Astrocyte of the spinal cord (primary cell): ENCODE measurements at regions not wholly inside any gene's neighbourhood (a gene's known extent, or its start where the extent isn't known, plus 50 kb on each side); places are given as distances from the start of the nearest gene placed in this dataset.

ENCODE experiments used
- DNase-seq: peaks from one replicate; pipeline ENCODE4 v3.0.0; 2011; ENCODE audit warnings: low read depth, low spot score
- H3K4me3 ChIP-seq: 2 replicates; pipeline ENCODE4 v1.5.1; 2011; ENCODE audit warnings: low read depth, mild to moderate bottlenecking, low read length, moderate library complexity
- CTCF ChIP-seq: IDR thresholded peaks from 2 replicates; pipeline ENCODE4 v1.5.1; 2012; ENCODE audit warnings: low read depth, mild to moderate bottlenecking, low read length, inconsistent platforms
- in situ Hi-C: cut with HindIII; loops from 2 replicates; pipeline ENCODE4 v1.10.0; 2017; ENCODE audit warnings: low sequenced_read_pairs

- DNase-seq = no peak
- in situ Hi-C loops = no loop called here
These were observed 165.3 kb upstream of the FBXL7 start for GRCh38 chr5:15334551-15335266.

DNA sequence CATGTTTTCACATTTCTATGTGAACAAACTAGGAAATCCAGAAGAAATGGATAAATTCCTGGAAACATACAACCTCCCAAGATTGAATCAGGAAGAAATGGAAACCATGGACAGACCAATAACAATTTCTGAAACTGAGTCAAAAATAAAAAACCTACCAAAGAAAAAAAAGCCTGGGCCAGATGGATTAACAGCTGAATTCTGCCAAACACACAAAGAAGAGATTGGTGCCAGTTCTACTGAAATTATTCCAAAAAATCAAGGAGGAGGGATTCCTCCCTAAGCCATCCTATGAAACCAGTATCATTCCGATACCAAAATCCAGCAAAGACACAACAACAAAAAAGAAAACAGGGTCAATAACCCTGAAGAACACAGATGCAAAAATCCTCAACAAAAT lies 166.9 kb upstream of the FBXL7 start:
- no peak overlapping the region for H3K4me3 ChIP-seq
- in situ Hi-C loops = no loop called here
- DNase-seq = no peak
- TF ChIP-seq CTCF = no peak

More at GRCh38 chr5:15334551-15335266, 165.3 kb upstream of the FBXL7 start:
- no peak for TF ChIP-seq CTCF
- no peak overlapping the region for H3K4me3 ChIP-seq

GRCh38 chr5:15326932-15327331 lies 173.0 kb upstream of the FBXL7 start:
- no peak for DNase-seq
- no peak for TF ChIP-seq CTCF
- in situ Hi-C loops = no loop called here
- no peak overlapping the region for H3K4me3 ChIP-seq

DNA sequence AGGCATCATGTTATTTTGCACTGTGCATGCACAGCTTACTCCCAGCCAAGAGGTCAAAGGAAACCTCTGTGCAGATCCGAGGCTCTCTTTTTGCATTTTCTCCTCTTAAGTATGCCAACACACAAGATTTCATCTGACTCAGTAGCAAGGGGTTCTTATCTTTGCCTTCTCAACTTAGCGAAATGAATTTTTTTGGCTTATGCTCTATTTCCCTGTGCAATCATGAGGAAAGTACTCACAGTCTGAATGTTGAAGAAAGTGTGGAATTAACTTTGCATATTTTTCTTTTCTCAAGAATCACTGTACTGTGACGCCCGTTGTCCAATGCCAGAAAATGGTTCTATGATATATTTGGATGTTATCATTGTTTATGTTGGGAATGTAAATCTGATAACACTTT lies 173.5 kb upstream of the FBXL7 start:
- TF ChIP-seq CTCF = no peak
- no peak for DNase-seq
- H3K4me3 ChIP-seq = no peak overlapping the region
- in situ Hi-C loops = no loop called here

GRCh38 chr5:15322421-15322820 lies 177.6 kb upstream of the FBXL7 start:
- no peak for DNase-seq
- H3K4me3 ChIP-seq = no peak overlapping the region
- in situ Hi-C loops = no loop called here
- no peak for TF ChIP-seq CTCF

DNA sequence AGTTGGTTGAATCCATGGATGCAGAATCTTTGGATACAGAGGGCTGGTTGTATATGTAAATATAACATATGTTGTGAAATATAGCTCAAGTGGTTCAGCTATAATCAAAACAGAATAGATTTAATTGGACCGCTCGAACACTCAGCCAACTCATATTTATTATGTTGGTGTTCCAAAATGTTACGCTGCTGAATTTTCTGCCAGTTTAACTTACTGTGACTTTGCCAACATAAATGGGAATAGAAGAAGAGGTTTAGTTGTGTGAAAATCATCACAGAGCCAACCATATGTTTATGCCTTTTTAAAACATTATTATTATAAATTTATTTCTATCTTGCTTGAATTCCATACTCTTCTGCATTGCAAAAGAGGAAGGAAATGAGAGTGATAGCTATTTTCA lies 178.2 kb upstream of the FBXL7 start:
- no peak for TF ChIP-seq CTCF
- in situ Hi-C loops = no loop called here
- H3K4me3 ChIP-seq = no peak overlapping the region
- no peak for DNase-seq
